ENCODE measurements at regions not wholly inside any gene's neighbourhood (a gene's known extent, or its start where the extent isn't known, plus 50 kb on each side); places are given as distances from the start of the nearest gene placed in this dataset.

DNA sequence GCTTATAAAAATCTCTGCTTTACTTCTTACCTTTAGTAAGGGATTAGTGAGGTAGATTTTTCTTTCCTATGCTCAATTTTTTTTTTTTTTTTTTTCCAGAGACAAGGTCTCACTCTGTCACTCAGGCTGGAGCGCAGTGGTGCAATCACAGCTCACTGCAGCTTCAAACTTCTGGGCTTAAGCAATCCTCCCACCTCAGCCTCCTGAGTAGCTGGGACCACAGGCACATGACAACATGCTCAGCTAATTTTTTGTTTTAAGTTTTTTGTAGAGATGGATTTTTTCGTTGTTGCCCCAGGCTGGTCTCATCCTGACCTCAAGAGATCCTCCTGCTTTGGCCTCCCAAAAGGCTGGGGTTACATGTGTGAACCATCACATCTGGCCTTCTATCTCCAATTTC is 58.9 kb upstream of the RREB1 start:
- DNase-seq: no peak

GRCh38 chr6:7050004-7050403 is 57.8 kb upstream of the RREB1 start:
- DNase-seq: no peak

DNA sequence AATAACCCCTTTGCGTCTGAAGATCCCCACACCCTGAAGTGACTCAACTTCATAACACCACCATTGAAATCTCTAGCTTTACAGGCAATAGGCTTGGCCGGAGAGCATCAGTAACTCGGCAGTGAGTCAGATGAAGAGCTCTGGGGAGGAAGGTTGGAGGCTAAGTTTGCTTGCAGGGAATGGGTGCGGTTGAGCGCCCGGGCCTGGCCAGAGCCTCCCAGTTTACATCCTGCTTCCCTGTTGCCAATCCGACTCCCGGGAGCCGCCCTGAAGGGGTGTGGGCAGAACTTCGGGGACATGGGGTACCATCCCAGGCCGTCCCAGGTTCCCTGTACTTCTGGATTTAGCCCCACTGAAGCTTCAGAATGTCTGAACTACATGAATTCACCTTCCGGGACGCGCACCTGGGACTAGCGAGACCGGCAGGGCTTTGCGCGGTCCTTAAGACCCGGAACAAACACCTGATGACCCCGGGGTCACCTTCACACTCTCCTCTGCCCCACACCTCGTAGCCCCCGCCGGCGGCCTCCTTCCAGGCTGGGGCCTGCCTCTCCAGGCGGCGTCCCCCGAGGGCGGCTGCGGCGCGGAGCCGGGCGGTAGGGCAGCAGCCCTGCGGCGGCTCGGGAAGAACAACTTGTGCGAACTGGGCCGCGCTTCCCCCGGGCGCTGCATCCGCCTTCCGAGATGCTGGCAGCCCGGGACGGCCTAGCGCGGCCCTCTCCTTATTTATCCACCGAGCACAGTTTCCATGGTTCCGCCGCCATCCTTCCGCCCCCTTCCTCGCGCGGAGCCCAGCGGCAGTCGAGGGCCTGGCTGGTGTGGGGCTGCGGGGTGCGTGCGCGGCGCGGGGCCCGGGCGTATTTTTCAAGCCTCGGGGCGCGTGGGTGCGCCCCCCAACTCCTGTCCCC is 56.6 kb upstream of the RREB1 start:
- peak; percentile 46 to 58 for DNase-seq

DNA sequence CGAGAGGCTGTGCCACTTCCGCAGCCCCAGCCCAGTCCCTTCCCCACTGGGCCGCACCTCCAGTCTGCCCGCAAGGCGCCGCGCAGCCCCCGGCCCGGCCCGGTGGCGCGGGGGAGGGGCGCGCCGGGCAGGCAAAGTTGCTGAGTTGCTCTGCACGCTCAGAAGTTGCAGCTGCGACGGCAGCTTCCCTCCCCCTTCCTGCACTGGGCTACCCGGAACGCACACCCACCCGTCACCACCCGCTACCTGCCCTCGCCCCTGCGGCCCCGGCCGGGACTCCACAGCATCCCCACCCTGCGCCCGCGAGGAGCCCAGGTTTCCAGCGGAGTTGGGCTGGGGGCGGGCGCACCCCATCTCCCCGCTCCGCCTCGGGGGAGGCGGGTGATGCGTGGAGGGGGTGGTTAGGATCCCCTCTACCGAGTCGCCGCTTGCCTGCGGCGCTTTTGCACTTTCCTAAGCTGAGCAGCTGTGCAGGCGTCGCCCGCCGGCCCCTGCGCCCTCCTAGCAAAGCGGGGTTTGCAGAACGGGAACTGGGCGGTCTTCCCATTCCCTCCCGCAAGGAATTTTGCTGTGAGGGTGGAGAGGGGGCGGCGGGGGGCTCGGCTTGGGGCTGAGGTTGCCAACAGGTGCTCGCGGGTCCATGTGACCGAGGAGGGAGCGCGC is 55.9 kb upstream of the RREB1 start:
- DNase-seq: peak; percentile 56 to 68

- DNase-seq: peak; percentile 59 to 66
These were observed 55.2 kb upstream of the RREB1 start for GRCh38 chr6:7052443-7053011.

DNA sequence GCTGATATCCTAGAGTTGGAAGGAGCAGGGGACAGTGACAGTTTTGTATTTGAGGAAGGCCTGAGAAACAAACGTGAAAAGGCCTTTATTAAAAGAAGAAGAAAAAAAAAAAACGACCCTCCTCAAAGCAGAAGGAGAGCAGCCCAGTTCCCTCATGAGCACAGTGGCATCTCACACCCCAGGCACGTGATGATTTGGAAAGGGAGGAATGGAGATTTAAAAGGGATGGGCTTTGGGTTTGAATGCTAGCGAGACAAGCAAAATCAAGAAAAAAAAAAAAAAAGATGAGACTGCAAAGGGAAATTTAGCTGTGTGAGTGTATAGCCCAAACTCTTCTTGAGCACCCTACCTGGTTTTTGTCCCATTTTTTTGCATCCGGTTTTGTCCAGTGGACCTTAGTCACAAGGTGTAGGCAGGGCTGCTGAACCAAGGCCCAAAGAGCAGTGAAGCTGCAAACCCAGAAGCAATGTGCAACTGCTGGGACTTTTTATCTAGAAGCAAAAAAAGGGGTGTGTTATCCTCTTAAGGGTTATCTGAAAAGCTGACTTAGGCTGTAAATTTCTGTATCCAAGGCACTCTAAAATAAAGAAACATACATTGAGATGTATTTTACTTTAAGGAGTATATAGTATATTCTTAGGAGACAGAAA is 54.5 kb upstream of the RREB1 start:
- no peak for DNase-seq
